IMR-90 (cell line): ENCODE measurements at regions not wholly inside any gene's neighbourhood (a gene's known extent, or its start where the extent isn't known, plus 50 kb on each side); places are given as distances from the start of the nearest gene placed in this dataset.
A peak's percentile ranks its signal among the peaks of the same experiment; 100 is the strongest.

ENCODE experiments used
- ATAC-seq: fragments of 200-7000 bp; cut with Tn5 transposase; 2 replicates; pipeline ENCODE4 v1.9.1; 2020; ENCODE audit warnings: low read depth, mild to moderate bottlenecking, moderate library complexity
- BruUV-seq: library from RNA; stranded (reverse); fragments of 400-500 nt; replicated peaks from 2 replicates; lab custom pipeline; 2021; lab: Mats Ljungman, UMichigan
- CTCF ChIA-PET: fragments of 300-600 bp; formaldehyde crosslinking; extraction: SDS; loops from one replicate; lab custom pipeline; 2021; ENCODE audit warnings: antibody characterized with exemption; lab: Yijun Ruan, JAX
- POLR2A ChIA-PET: fragments of 300-600 bp; sonication (Branson Sonifier 250); formaldehyde crosslinking; loops from one replicate; lab custom pipeline; 2022; ENCODE audit warnings: antibody characterized with exemption; ENCODE audit not compliant: unreplicated experiment; lab: Charles Lee
- DNase-seq: peaks from one replicate; pipeline ENCODE4 v3.0.0; 2013
- H2AFZ ChIP-seq: replicated peaks from 2 replicates; pipeline ENCODE3; 2013; ENCODE audit warnings: low read length, mild to moderate bottlenecking; ENCODE audit not compliant: poor library complexity
- H2AK5ac ChIP-seq: 2 replicates; pipeline ENCODE4 v1.6.1; 2013; ENCODE audit warnings: low read depth, low read length, inconsistent platforms
- H2AK9ac ChIP-seq: replicated peaks from 2 replicates; pipeline ENCODE3; 2013; ENCODE audit warnings: mild to moderate bottlenecking, low read depth, low read length, moderate library complexity; ENCODE audit not compliant: poor library complexity
- H2BK120ac ChIP-seq: 2 replicates; pipeline ENCODE4 v1.6.1; 2013; ENCODE audit warnings: low read depth, low read length, inconsistent platforms
- H2BK15ac ChIP-seq: 3 replicates; pipeline ENCODE4 v1.6.1; 2013; ENCODE audit warnings: low read depth, low read length, inconsistent platforms
- H2BK20ac ChIP-seq: 2 replicates; pipeline ENCODE4 v1.6.1; 2013; ENCODE audit warnings: low read depth, mild to moderate bottlenecking, inconsistent platforms, low read length, moderate library complexity
- H2BK5ac ChIP-seq: 2 replicates; pipeline ENCODE4 v1.6.1; 2013; ENCODE audit warnings: mild to moderate bottlenecking, low read depth, low read length, inconsistent platforms; ENCODE audit not compliant: poor library complexity, severe bottlenecking
- H3K14ac ChIP-seq: replicated peaks from 2 replicates; pipeline ENCODE4 v1.6.1; 2013; ENCODE audit warnings: low read depth, low read length, inconsistent platforms
- H3K18ac ChIP-seq: 2 replicates; pipeline ENCODE4 v1.6.1; 2013; ENCODE audit warnings: low read depth, low read length, control low read depth
- H3K23ac ChIP-seq: 2 replicates; pipeline ENCODE4 v1.6.1; 2013; ENCODE audit warnings: low read depth, low read length, inconsistent platforms
- H3K27ac ChIP-seq: 2 replicates; pipeline ENCODE4 v1.5.1; 2013; ENCODE audit warnings: mild to moderate bottlenecking, control low read depth, low read length; ENCODE audit not compliant: insufficient read depth
- H3K27me3 ChIP-seq: 2 replicates; pipeline ENCODE4 v1.6.1; 2013; ENCODE audit warnings: low read length; ENCODE audit not compliant: control insufficient read depth, insufficient read depth
- H3K36me3 ChIP-seq: 2 replicates; pipeline ENCODE4 v1.6.1; 2013; ENCODE audit warnings: low read length, mixed read lengths; ENCODE audit not compliant: control insufficient read depth, insufficient read depth
- H3K4ac ChIP-seq: 2 replicates; pipeline ENCODE4 v1.6.1; 2013; ENCODE audit warnings: low read depth, low read length, inconsistent platforms
- H3K4me1 ChIP-seq: 2 replicates; pipeline ENCODE4 v1.6.1; 2013; ENCODE audit warnings: low read length, mixed read lengths; ENCODE audit not compliant: control insufficient read depth, insufficient read depth
- H3K4me2 ChIP-seq: 2 replicates; pipeline ENCODE4 v1.6.1; 2013; ENCODE audit warnings: low read depth, mild to moderate bottlenecking, control low read depth, low read length, moderate library complexity
- H3K4me3 ChIP-seq: 2 replicates; pipeline ENCODE4 v1.5.1; 2013; ENCODE audit warnings: low read depth, mild to moderate bottlenecking, control low read depth, low read length, moderate library complexity; ENCODE audit not compliant: insufficient read depth
- H3K56ac ChIP-seq: 2 replicates; pipeline ENCODE4 v1.6.1; 2013; ENCODE audit warnings: low read length, inconsistent platforms; ENCODE audit not compliant: insufficient read depth; ENCODE audit errors: extremely low read depth
- H3K79me1 ChIP-seq, 2 experiments: 2 replicates each; pipeline ENCODE4 v1.6.1; 2013; ENCODE audit warnings: low read length in 2 of 2, inconsistent platforms in 1 of 2, low read depth in 1 of 2
- H3K9ac ChIP-seq: 2 replicates; pipeline ENCODE4 v1.6.1; 2013; ENCODE audit warnings: low read depth, low read length, control low read depth
- H3K9me1 ChIP-seq: 2 replicates; pipeline ENCODE4 v1.6.1; 2013; ENCODE audit warnings: low read length, inconsistent platforms; ENCODE audit not compliant: insufficient read depth
- H3K9me3 ChIP-seq: 2 replicates; pipeline ENCODE4 v1.6.1; 2013; ENCODE audit warnings: low read length; ENCODE audit not compliant: control insufficient read depth, insufficient read depth
- H4K20me1 ChIP-seq: 2 replicates; pipeline ENCODE4 v1.6.1; 2013; ENCODE audit warnings: low read length, inconsistent platforms; ENCODE audit not compliant: insufficient read depth
- H4K5ac ChIP-seq: 2 replicates; pipeline ENCODE4 v1.6.1; 2013; ENCODE audit warnings: mild to moderate bottlenecking, low read depth, low read length, control low read depth
- H4K8ac ChIP-seq, 2 experiments: 2 replicates each; pipeline ENCODE4 v1.6.1; 2013; ENCODE audit warnings: low read depth in 2 of 2, low read length in 2 of 2, control low read depth in 1 of 2, inconsistent platforms in 1 of 2
- H4K91ac ChIP-seq: 2 replicates; pipeline ENCODE4 v1.6.1; 2013; ENCODE audit warnings: low read depth, low read length, inconsistent platforms; ENCODE audit not compliant: insufficient read depth
- NFE2L2 ChIP-seq: fragments of 150-350 bp; IDR thresholded peaks from 2 replicates; pipeline ENCODE4 v1.6.1; 2016; ENCODE audit warnings: low read depth, mild to moderate bottlenecking, low read length
- POLR2A ChIP-seq: IDR thresholded peaks from 2 replicates; pipeline ENCODE4 v1.6.1; 2012; ENCODE audit warnings: mild to moderate bottlenecking, low read depth, low read length
- WGBS, 2 experiments: methylation state at CpG; one replicate each; pipeline versions ENCODE4 v1.1.5 to v1.1.7; 2013; ENCODE audit warnings: missing lambda C conversion rate in 2 of 2; ENCODE audit not compliant: insufficient read length in 1 of 2; ENCODE audit errors: extremely low coverage in 2 of 2; 5-methylcytosine and 5-hydroxymethylcytosine counted together
- dilution Hi-C: fragments of 300-500 bp; cut with HindIII; formaldehyde crosslinking; loops from one replicate; pipeline ENCODE4 v1.14.3; 2018; ENCODE audit warnings: low sequenced_read_pairs; ENCODE audit not compliant: unreplicated experiment
- in situ Hi-C: fragments of 300-500 bp; cut with MboI; formaldehyde crosslinking; loops from 3 replicates; pipeline ENCODE4 v1.14.3; 2019; ENCODE audit warnings: low sequenced_read_pairs, inconsistent platforms, mixed read lengths
- intact Hi-C: fragments of 100-400 bp; cut with micrococcal nuclease; formaldehyde crosslinking; loops from 2 replicates; pipeline ENCODE4 v1.10.0; 2022
- TF ChIP-seq, protein P1 (sequence below): conservative IDR thresholded peaks from 2 replicates; pipeline ENCODE4 v1.5.1; 2012; ENCODE audit warnings: mild to moderate bottlenecking, low read depth, low read length, improper control_type of control experiment

DNA sequence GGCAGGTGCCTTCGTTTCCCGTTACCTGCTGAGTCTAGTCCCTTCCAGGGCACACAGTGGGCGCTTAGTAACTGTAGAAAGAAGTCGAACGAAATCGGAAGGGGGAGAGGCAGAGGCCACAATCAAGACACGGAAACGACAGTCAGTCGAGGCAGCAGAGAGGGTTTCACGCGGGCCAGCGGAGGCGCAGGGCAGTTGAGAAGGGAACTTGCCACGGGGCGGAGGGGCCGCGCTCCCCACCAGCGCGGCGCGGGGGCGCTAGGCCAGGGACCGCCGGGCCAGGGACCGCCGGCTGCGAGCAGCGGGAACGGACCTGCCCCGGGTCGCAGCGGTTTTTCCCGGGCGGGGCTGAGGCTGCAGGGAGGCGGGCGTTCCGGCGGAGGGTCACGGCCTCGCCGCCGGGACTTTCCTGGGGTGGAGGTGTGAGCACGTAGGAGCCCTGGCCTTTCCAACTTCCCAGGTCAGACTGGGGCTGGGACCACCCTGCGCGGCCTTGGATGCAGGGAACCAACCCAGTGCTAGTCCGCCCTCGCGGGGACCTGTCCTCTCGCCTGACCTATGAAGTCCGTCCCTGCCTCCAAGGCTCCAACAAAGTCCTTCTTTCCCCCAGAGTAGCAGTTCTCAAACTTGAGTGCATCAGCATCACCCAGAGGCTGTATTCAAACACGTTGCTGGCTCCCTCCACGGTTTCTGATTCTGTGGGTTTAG is 150.1 kb upstream of the FGGY start:
- peak overlapping the region; percentile 93 for H4K91ac ChIP-seq
- peak overlapping the region; percentile 83 for H2AK9ac ChIP-seq
- no peaks in the 10 kb centered on the region; a peak in 1 of 4 replicates for H3K79me1 ChIP-seq
- peak overlapping the region; percentile 92 for H3K14ac ChIP-seq
- peak; percentile 28 for DNase-seq
- H3K56ac ChIP-seq: peak overlapping the region; percentile 49
- H4K20me1 ChIP-seq: no peaks in the 10 kb centered on the region
- H3K36me3 ChIP-seq: no peaks in the 10 kb centered on the region
- H3K9me3 ChIP-seq: no peaks in the 10 kb centered on the region
- dilution Hi-C loops (no loop called here), intact Hi-C loops (loop anchor here (10.0 kb wide), 1 partner anchor 132 kb away; no protein-coding TSS in a partner anchor), in situ Hi-C loops (loop anchor here (10.0 kb wide), 1 partner anchor 332 kb away; no protein-coding TSS in a partner anchor)
- H2BK20ac ChIP-seq: peak overlapping the region; percentile 95
- peak overlapping the region; percentile 80 for H3K18ac ChIP-seq
- peak overlapping the region; percentile 93 for H2AK5ac ChIP-seq
- H3K4me2 ChIP-seq: peak overlapping the region; percentile 92
- ATAC-seq: peak; percentile 9
- peak overlapping the region; percentile 76 for H3K27ac ChIP-seq
- H3K27me3 ChIP-seq: no peaks in the 10 kb centered on the region
- peak overlapping the region; percentile 74 for H4K5ac ChIP-seq
- H3K23ac ChIP-seq: peak overlapping the region; percentile 97
- TF ChIP-seq POLR2A (0 out of 2 replicates have a peak, but pooled peaks have one; percentile 12), NFE2L2 (no peak)
- TF ChIP-seq, protein P1, sequence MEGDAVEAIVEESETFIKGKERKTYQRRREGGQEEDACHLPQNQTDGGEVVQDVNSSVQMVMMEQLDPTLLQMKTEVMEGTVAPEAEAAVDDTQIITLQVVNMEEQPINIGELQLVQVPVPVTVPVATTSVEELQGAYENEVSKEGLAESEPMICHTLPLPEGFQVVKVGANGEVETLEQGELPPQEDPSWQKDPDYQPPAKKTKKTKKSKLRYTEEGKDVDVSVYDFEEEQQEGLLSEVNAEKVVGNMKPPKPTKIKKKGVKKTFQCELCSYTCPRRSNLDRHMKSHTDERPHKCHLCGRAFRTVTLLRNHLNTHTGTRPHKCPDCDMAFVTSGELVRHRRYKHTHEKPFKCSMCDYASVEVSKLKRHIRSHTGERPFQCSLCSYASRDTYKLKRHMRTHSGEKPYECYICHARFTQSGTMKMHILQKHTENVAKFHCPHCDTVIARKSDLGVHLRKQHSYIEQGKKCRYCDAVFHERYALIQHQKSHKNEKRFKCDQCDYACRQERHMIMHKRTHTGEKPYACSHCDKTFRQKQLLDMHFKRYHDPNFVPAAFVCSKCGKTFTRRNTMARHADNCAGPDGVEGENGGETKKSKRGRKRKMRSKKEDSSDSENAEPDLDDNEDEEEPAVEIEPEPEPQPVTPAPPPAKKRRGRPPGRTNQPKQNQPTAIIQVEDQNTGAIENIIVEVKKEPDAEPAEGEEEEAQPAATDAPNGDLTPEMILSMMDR: peak; percentile 16; the same call in 1 of the 2 replicates
- H2BK5ac ChIP-seq: peak overlapping the region; percentile 39
- H3K4ac ChIP-seq: peak overlapping the region; percentile 96
- H2BK120ac ChIP-seq: peak overlapping the region; percentile 98
- BruUV-seq: no TSS peak
- POLR2A ChIA-PET: no interaction called here
- H2AFZ ChIP-seq: peak overlapping the region; percentile 92
- CTCF ChIA-PET: no interaction called here
- H3K4me1 ChIP-seq: peaks cover 18% of the 10 kb centered on the region
- peak overlapping the region; percentile 27 for H3K4me3 ChIP-seq
- WGBS, 2 experiments: 2% methylated on average over 26 of the region's 52 CpGs; no CpG with 5 or more reads in 1 of the 2 experiments
- peak overlapping the region; percentile 97 for H2BK15ac ChIP-seq
- H4K8ac ChIP-seq: peak overlapping the region; percentile 96 to 98
- H3K9me1 ChIP-seq: peaks cover 9% of the 10 kb centered on the region
- H3K9ac ChIP-seq: peak overlapping the region; percentile 70
